ENCODE measurements at regions not wholly inside any gene's neighbourhood (a gene's known extent, or its start where the extent isn't known, plus 50 kb on each side); places are given as distances from the start of the nearest gene placed in this dataset.
"Not testable (repeated sequence)": the region's sequence is repeated elsewhere in the genome, so short reads cannot be mapped to it uniquely, and the experiment has no call there.

GRCh38 chrX:44785652-44786051 is 58.2 kb upstream of the DUSP21 start:
- no peak for DNase-seq

DNA sequence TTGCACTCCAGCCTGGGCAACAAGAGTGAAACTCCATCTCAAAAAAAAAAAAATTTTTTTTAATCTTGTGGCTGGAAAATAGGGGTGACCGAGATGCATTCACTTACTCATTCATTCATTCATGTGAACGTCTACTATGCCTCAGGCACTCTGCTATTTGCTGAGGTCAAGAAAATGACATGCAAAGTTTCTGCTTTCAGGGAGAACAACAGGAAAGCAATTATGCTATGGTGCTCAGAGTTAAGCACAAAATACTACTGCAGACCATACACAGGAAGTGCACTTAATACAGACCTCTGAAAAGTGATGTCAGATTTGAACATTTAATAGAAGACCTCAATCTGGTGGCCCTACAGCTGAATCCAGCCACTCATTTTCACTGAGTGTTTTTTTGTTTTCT is 59.6 kb upstream of the DUSP21 start:
- no peak for DNase-seq

GRCh38 chrX:44778254-44778653 is 65.6 kb upstream of the DUSP21 start:
- no peak for DNase-seq

- DNase-seq, result no peak
These were observed 68.1 kb upstream of the DUSP21 start for GRCh38 chrX:44775726-44776125.

- not testable (repeated sequence) for DNase-seq
These were observed 69.8 kb upstream of the DUSP21 start for GRCh38 chrX:44774066-44774465.

DNA sequence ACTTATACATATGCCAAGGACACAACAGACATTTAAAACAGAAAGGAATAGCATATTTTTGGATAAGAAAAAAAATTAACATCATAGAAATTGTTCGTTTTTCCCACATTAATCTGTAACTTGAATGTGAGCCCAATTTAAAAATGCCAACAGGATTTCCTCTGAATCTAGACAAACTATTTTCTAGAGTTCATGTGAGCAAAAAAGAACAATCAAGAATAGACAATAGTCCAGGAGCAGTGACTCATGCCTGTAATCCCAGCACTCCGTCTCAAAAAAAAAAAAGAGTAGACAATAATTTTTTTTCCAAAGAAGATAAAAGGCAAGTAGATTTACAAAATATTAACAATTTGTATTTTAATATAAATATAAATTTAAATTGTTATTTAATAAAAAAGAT is 73.7 kb upstream of the DUSP21 start:
- DNase-seq, result no peak

- DNase-seq, result no peak
These were observed 76.5 kb upstream of the DUSP21 start for GRCh38 chrX:44767308-44767707.

- no peak for DNase-seq
These were observed 78.3 kb upstream of the DUSP21 start for GRCh38 chrX:44765556-44765955.

- no peak for DNase-seq
These were observed 95.9 kb upstream of the DUSP21 start for GRCh38 chrX:44747969-44748368.

DNA sequence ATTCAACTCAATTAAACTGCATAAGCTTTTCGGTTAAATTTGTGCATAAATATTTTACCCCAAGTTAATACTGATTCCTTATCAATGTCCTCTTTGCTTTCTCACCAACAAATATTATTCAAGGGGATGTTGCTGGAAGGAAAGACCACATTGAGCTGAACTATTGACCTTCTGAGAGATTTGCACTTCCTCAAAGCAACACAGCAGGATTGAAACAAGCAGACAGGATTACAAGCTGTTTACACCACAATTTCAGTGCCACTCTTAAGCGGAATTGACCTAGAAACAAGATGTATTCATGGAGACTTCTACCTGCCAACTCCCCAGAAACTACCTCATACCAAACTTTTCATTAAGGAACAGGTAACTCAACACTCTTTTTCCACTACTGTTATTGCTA is 96.5 kb upstream of the DUSP21 start:
- DNase-seq, result no peak

- no peak for DNase-seq
These were observed 99.0 kb upstream of the DUSP21 start for GRCh38 chrX:44744799-44745198.

GRCh38 chrX:44742480-44743155 is 101.2 kb upstream of the DUSP21 start:
- no peak for DNase-seq

DNA sequence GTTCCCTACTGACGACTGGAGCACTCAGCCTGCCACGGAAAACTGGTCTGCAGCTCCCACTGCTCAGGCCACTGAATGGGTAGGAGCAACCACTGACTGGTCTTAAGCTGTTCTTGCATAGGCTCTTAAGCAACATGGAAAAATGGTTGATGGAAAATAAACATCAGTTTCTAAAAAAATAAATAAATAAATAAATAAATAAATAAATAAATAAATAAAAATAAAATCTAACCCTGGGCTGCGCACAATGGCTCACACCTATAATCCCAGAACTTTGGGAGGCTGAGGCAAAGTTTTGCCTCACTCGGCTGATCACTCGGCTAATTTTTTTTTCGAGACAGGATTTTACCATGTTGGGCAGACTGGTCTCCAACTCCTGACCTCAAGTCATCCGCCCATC is 102.0 kb upstream of the DUSP21 start:
- DNase-seq, result not testable (repeated sequence)

- DNase-seq, result not testable (repeated sequence)
These were observed 102.4 kb upstream of the DUSP21 start for GRCh38 chrX:44741458-44741857.

DNA sequence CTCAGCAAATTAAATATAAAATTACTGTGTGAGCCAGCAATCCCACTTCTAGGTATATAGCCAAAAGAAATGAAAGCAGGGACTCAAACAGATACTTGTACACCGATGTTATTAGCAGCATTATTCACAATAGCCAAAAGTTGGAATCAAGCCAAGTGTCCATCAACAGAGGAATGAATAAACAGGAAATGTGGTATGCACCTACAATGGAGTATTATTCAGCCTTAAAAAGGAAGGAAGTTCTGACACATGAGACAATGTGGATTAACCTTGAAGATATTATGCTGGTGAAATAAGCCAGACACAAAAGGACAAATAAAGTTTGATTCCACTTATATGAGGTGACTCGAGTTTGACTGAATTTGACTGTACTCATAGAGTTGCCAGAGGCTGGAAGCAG is 108.3 kb upstream of the DUSP21 start:
- no peak for DNase-seq

DNA sequence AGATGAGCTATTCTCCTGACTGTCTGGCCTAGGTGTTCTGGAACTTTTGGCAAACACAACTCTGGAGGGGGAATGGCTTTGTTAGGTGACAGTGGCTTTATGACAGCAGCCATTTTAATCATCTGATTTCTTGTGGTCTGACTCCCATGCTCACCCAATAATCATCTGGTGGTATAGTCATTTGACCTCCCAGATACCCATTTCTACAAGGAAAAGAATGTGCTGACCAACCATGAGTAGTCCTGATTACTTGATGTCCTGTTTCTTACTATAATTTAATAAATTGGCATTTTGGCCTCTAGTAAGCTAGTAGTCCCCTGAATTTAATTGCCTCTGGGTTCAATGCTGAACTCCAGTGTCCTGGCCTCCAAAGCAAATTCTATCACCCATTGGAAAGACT is 109.9 kb upstream of the DUSP21 start:
- no peak for DNase-seq

GRCh38 chrX:44731160-44731559 is 112.7 kb upstream of the DUSP21 start:
- no peak for DNase-seq

DNA sequence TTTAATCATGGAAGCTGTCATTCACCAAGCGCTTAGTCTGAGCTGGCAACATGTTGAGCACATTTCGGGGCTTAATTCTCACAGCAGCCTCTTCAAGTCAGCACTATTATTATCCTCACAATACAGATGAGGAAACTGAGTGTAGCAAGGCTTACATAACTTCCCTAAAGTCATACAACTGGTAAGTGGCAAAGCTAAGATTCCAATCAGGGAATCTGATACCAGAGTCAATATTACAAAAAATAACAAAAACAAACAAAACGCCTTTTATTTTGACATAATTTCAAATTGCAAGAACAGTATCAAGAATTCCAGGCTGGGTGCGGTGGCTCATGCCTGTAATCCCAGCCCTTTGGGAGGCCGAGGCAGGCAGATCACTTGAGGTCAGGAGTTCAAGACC is 120.4 kb upstream of the DUSP21 start:
- DNase-seq, result no peak

DNA sequence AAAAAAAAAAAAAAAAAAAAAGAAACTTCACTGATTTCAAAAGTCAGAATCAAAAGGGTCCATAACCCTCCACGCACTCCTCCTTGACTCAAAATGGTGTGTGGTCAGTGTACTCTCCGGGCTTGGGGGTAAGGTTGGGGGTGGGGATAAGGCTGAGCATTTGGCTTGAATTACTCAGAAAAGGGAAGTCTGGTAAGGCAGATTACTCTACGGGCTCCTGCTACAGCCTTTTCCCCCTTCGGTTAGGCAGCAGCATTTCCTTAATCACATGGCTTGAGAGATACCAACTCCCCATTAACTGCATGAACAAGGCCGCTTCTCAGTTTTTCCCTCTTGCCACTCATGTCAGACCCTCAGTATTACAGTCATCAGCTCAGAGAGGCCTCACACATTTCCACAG is 135.4 kb upstream of the DUSP21 start:
- DNase-seq, result no peak

- no peak for DNase-seq
These were observed 137.8 kb upstream of the DUSP21 start for GRCh38 chrX:44705817-44706551.

GRCh38 chrX:44698357-44698756 is 145.5 kb upstream of the DUSP21 start:
- DNase-seq, result no peak

- DNase-seq, result no peak
These were observed 150.6 kb upstream of the DUSP21 start for GRCh38 chrX:44693255-44693654.

- no peak for DNase-seq
These were observed 147.5 kb upstream of the FUNDC1 start for GRCh38 chrX:44690129-44690528.

- DNase-seq, result peak; percentile 72 to 82
These were observed 132.8 kb upstream of the FUNDC1 start for GRCh38 chrX:44675362-44676024.
